SH-SY5Y (cell line): ENCODE measurements at regions not wholly inside any gene's neighbourhood (a gene's known extent, or its start where the extent isn't known, plus 50 kb on each side); places are given as distances from the start of the nearest gene placed in this dataset.

ENCODE experiments used
- GATA2 ChIP-seq: IDR thresholded peaks from 2 replicates; pipeline ENCODE4 v1.6.1; 2011; ENCODE audit warnings: mild to moderate bottlenecking, low read depth, low read length
- GATA3 ChIP-seq: IDR thresholded peaks from 2 replicates; pipeline ENCODE4 v1.6.1; 2011; ENCODE audit warnings: low read depth, mild to moderate bottlenecking, low read length, moderate library complexity

DNA sequence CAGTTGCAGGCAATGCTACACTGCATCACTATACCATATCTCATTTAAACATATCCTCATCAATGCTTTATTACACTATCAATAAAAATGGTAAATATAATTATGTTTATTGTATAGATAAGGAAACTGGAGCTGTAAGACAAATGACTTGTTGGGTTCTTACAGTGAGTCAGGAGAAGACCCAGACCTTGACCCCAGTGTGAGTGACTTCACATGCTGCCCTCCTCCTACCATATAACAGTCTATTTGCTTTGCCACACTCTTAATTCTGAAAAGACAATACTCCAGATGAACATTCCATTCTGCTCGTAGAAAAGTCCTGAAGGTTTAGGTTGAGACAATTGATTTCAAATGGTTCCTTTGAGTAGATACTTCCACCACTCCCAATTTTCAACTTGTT lies 550.5 kb downstream of the PLPP3 start:
- TF ChIP-seq GATA3 (no peak), GATA2 (no peak)

DNA sequence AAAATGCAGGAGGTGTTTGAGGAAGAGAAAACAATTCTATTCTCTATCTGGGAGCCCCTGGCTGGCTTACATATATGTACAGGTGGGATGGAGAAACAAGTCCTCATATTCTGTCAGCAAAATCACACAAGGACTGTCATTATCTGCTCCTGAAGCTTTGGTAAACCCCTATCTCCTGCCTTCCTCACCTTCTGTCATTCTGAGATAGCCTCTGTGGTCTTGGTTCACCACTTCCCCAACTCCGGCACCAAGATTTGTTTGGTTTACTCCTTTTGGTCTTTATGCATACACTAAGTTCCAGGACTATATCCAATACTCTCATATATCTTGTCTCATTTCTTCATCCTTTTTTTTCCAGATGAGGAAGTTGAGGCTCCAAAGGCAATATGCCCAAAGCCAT lies 551.1 kb downstream of the PLPP3 start:
- TF ChIP-seq GATA3, result no peak
- no peak for TF ChIP-seq GATA2

DNA sequence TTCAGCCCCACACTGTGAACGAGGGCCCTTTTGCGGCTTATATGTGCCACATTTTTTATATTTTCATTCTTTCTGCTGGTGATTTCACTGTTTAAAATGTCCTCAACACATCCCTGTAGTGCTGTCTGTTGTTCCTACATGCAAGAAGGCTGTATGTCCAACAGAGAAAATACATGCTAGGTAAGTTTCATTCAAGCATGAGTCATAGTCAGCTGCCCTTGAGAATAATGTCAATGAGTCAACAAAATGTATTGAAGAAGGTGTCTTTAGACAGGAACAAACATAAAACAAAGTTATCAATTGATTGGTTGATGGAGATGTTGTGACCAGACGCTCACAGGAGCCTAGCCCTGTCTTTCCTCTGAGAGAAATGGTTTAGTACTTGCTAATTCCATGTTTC lies 553.4 kb downstream of the PLPP3 start:
- no peak for TF ChIP-seq GATA3
- no peak for TF ChIP-seq GATA2

DNA sequence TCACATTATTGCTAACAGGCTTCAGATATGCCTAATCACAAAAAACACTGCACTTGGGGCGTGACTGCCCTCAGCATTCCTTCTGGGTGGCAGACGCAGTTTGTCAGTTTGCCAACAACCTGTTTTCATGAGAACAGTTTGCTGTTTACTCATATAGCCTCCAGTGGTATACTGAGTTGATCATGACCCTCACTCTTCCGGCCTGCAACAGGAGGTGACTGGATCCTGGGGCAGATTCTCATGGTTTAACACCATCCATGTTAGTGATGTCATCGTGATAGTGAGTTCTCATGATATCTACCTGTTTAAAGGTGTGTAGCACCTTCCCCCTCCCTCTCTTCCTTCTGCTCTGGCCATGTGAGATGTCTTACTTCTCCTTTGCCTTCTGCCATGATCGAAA lies 555.2 kb downstream of the PLPP3 start:
- TF ChIP-seq GATA3 (no peak), GATA2 (no peak)

DNA sequence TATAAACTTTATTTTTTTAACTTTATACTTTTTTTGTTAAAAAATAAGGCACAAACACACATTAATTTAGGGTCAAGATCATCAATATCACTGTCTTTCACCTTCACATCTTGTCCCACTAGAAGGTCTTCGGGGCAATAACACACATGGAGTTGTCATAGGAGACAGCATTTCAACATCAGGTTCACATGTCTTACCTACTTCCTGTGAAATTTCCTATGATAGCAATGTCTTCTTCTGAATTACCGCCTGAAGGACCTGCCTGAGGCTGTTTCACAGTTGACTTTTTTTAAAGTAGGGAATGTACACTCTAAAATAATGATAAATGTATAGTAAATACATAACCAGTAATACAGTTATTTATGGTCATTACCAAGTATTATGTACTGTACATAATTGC lies 559.4 kb downstream of the PLPP3 start:
- TF ChIP-seq GATA3 (no peak), GATA2 (no peak)

DNA sequence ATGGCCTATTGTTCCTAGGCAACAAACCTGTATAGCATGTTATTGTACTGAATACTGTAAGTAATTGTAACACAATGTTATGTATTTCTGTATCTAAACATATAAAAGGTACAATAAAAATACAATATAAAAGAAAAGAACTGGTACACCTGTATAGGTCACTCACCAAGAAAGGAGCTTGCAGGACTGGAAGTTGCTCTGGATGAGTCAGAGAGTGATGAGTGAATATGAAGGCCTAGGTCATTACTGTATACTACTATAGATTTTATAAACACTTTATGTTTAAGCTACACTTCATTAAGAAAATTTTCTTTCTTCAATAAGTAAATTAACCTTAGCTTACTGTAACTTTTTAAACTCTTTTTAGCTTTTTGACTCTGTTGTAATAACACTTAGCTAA lies 559.9 kb downstream of the PLPP3 start:
- TF ChIP-seq GATA2 (no peak), GATA3 (no peak)

DNA sequence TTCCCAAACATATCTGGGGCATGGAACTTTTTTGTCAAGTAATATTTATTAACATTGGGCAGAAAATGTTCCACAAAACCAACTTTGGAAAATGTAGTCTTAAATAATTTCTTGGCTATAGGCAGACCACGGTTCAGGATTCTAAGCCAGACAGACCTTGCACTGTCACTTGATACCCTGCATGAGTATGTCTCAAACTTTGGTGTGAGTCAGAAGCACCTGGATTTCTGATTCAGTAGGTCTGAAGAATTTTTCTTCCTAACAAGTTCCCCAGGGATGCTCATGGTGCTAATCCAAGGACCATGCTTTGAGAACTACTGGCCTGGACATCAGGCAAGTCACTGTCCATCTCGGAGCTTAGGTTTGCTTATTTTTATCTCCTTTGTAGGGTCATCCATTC lies 562.0 kb downstream of the PLPP3 start:
- TF ChIP-seq GATA2, result no peak
- TF ChIP-seq GATA3, result no peak

DNA sequence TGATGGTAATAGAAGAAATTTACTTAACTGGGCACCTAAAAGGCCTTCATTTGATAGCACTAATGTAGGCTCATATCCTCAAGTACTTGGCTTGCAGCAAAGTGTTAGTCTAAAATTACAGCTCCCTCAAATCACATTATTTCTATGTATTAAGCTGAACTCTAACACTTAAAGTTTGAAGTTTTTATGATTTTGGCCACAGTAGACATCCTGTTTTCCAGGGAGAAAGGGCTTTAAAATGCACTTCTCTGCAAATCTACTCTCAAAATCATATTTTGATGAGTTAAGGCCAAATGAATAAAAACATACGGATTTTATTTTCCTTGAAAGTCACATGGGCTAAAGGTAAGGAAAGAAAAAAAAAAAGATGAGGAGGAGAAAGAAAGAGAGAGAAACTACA lies 575.5 kb downstream of the PLPP3 start:
- TF ChIP-seq GATA3 (no peak), GATA2 (no peak)

DNA sequence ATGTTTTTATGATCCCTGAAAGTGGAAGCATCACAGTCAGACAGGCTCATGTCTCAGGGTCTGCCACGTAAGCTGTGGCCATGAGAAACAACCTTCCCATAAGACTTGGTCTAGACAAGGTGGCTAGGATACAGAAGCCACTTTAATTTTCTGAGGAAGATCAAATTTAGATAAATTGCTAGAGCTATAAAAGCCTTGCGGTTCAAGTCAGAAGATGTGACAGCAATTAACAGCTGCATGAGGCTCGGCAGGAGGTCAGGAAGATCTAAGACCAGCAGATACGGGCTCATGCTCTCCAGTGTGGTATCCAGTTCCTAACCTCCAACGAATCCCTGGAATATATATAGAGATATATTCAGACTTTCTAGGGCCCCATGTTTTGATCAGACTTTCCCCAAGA lies 577.1 kb downstream of the PLPP3 start:
- TF ChIP-seq GATA2 (no peak), GATA3 (no peak)

DNA sequence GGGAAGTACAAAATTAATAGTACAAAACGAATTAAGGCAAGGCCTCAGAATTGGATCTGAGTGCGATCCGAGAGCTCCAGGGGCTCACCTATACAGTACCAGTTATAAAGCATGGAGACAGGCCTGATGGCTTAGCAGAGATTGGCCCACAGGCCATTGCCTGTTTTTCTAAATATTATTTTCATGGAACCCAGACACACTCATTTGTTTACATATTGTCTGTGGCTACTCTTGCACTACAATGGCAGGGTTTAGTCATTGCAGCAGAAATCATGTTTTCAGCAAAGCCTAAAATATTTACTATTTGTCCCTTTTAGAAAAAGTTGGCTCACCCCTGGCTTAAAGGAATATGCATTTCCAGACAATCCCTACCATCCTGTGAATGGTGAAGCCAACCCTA lies 578.9 kb downstream of the PLPP3 start:
- no peak for TF ChIP-seq GATA3
- no peak for TF ChIP-seq GATA2

DNA sequence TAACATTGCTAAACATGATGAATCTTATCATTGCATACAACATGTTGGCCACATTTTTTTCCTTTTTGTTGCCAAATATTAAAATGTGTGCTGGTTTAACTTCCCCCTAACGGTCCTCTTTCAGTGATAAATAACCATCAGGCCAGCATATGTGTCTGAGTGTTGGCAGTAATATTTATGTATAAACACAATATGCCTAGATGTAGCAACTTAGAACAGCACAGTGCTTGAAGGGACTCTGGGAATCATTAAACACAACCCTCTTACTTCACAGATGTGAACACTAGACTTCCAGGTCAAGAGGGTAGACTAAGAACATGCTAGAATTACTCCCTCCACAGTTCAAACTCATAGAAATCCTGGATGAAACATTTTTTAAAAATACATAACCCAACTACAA lies 581.8 kb downstream of the PLPP3 start:
- TF ChIP-seq GATA2, result no peak
- no peak for TF ChIP-seq GATA3

DNA sequence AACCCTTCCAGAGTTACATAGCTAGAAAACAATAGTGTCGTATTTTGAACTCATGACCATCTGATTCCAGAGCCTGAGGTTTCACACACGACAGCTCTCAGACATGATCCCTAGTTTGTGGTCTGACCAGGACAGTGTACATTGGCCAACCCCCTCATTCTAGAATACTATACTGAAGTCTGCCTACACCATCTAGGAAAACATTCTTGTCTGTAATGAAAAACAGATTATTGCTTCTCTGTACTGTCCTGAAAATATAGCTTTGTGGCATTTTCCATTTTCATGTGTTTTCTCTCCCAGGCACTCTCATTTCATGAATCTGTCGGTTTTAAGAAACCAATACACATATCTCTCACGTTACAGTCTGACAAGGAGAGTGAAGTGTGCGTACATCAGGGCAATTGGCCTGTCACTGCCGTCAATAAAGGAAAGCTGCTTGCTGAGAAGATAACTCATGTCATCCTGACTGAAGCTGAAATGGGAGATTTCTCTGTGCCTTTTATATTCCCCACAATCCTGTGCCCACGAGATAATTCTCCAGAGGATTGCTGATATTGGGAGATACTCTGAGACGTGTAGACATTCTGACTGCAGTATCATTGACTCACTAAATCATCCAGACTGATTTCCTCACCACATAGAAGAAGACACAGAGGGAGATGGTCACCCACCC lies 585.6 kb downstream of the PLPP3 start:
- TF ChIP-seq GATA3 (no peak), GATA2 (no peak)

DNA sequence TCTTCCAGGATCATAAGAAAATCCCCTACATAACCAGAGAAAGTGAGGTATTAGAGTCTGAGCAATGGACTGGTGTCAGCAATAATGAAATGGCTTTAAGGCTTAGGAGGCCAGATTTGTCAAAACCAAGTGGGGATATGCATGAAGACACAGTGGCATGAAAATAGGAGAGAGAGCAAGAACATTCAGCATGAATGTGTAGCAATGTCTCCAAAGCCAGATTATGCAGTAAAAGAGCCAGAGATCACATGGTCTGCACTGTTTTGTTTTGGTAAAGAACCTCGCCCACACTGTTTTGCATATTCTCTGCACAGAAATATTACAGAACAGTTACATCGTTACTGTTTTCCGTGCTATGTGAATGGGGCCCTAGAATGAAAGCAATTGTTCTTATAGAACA lies 589.4 kb downstream of the PLPP3 start:
- no peak for TF ChIP-seq GATA3
- TF ChIP-seq GATA2, result no peak

DNA sequence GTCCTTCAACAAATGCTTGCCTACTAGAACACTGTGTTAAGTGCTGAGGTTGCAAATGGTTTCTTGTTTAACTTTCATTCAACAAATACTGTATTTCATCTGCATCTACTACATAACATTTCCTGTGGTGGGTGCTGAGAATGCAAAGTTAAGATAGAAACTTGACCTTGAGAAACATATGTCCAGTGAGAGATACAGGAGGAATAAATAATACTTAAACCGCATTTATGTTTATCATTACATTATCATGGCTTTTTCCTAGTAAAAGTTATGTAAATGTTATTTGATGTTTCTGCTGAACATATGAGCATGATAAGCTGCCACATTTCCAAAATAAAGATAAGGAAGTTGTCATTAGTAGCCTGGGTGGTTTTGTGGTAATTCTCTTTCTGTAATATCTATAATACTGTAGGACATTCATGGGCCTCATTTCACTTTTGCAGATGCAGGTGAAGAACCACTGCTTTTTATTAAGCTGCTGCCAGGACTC lies 590.4 kb downstream of the PLPP3 start:
- TF ChIP-seq GATA2 (peak; percentile 57), GATA3 (peak; percentile 64)

DNA sequence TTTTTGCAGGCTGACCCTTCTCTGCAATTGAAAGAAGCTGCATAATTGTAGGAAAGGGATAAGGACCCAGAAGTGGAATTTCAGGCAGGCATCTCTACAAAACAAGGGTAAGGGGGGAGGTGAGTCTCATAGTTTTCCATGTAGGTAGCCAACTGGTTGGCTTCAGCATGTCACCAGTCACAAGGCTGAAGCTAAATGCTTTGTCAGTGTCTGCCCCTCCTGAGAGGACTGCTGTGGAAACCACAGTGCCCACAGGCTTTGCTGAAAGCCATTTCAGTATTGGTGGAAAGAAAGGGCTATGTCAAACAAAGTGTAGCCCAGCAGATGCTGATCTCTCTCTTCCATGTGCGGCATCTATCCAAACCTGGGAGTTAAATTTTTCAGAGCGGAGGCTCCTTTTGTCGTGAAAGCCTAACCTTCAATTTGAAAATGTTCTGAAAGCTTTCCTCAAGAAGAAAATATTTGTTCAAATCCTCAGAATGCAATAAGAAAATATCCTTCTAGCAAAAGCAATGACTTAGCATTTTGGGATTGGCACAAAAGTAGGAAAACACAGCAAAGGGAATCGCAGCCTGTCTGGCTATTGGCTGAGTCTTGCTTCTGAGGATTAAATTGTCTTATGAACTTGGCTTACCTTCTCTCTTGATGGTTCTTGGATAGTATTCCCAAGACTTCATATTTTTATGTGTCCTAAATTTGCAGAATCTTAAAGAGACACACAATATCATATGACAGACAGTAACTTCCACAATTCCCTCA lies 591.7 kb downstream of the PLPP3 start:
- no peak for TF ChIP-seq GATA3
- no peak for TF ChIP-seq GATA2
